Skin of body (tissue), 1 donor: ENCODE measurements at regions not wholly inside any gene's neighbourhood (a gene's known extent, or its start where the extent isn't known, plus 50 kb on each side); places are given as distances from the start of the nearest gene placed in this dataset.

Experiments used
- DNase-seq: peaks from one replicate; lab custom pipeline; 2025; lab: John Stamatoyannopoulos, UW

GRCh38 chr7:13420726-13421125 lies 568.7 kb downstream of the ETV1 start:
- no peak for DNase-seq

GRCh38 chr7:13421776-13422175 lies 567.7 kb downstream of the ETV1 start:
- no peak for DNase-seq

- DNase-seq, result no peak
Observed at GRCh38 chr7:13433946-13434345, 555.5 kb downstream of the ETV1 start.

- no peak for DNase-seq
Observed at GRCh38 chr7:13442226-13442625, 547.2 kb downstream of the ETV1 start.

- no peak for DNase-seq
Observed at GRCh38 chr7:13447637-13448036, 541.8 kb downstream of the ETV1 start.

GRCh38 chr7:13448243-13448642 lies 541.2 kb downstream of the ETV1 start:
- DNase-seq, result no peak

GRCh38 chr7:13449460-13449859 lies 540.0 kb downstream of the ETV1 start:
- DNase-seq, result no peak

GRCh38 chr7:13454916-13455592 lies 534.4 kb downstream of the ETV1 start:
- no peak for DNase-seq

- DNase-seq, result no peak
Observed at GRCh38 chr7:13457790-13458189, 531.7 kb downstream of the ETV1 start.

- DNase-seq, result no peak
Observed at GRCh38 chr7:13466874-13467547, 522.5 kb downstream of the ETV1 start.

GRCh38 chr7:13476881-13477444 lies 512.5 kb downstream of the ETV1 start:
- no peak for DNase-seq

GRCh38 chr7:13489386-13489785 lies 500.1 kb downstream of the ETV1 start:
- DNase-seq, result no peak

- DNase-seq, result no peak
Observed at GRCh38 chr7:13496976-13497375, 492.5 kb downstream of the ETV1 start.

- DNase-seq, result no peak
Observed at GRCh38 chr7:13508586-13508985, 480.9 kb downstream of the ETV1 start.

- DNase-seq, result no peak
Observed at GRCh38 chr7:13518738-13519137, 470.7 kb downstream of the ETV1 start.

GRCh38 chr7:13524076-13524475 lies 465.4 kb downstream of the ETV1 start:
- DNase-seq, result no peak

GRCh38 chr7:13532028-13532753 lies 457.3 kb downstream of the ETV1 start:
- no peak for DNase-seq

- DNase-seq, result no peak
Observed at GRCh38 chr7:13538669-13539068, 450.8 kb downstream of the ETV1 start.

- DNase-seq, result no peak
Observed at GRCh38 chr7:13540429-13540828, 449.0 kb downstream of the ETV1 start.

- no peak for DNase-seq
Observed at GRCh38 chr7:13541326-13541725, 448.1 kb downstream of the ETV1 start.

GRCh38 chr7:13542451-13542850 lies 447.0 kb downstream of the ETV1 start:
- no peak for DNase-seq

GRCh38 chr7:13551503-13551902 lies 438.0 kb downstream of the ETV1 start:
- DNase-seq, result no peak
